SU-DHL-6 (cell line): ENCODE measurements at regions not wholly inside any gene's neighbourhood (a gene's known extent, or its start where the extent isn't known, plus 50 kb on each side); places are given as distances from the start of the nearest gene placed in this dataset.

Experiments
- EZH2phosphoT487 ChIP-seq: fragments of 200-600 bp; sonication (generic), shearing (Covaris generic); conservative IDR thresholded peaks from 2 replicates; pipeline ENCODE4 v1.6.1; 2018; ENCODE audit warnings: mild to moderate bottlenecking, antibody characterized with exemption, low read length, moderate library complexity, mixed read lengths
- TF ChIP-seq, protein P1 (sequence below): fragments of 200-600 bp; sonication (generic); IDR thresholded peaks from one replicate; pipeline ENCODE4 v1.5.1; 2017; ENCODE audit warnings: antibody characterized with exemption, mild to moderate bottlenecking, low read length, moderate library complexity; ENCODE audit not compliant: insufficient read depth, poor library complexity, severe bottlenecking

DNA sequence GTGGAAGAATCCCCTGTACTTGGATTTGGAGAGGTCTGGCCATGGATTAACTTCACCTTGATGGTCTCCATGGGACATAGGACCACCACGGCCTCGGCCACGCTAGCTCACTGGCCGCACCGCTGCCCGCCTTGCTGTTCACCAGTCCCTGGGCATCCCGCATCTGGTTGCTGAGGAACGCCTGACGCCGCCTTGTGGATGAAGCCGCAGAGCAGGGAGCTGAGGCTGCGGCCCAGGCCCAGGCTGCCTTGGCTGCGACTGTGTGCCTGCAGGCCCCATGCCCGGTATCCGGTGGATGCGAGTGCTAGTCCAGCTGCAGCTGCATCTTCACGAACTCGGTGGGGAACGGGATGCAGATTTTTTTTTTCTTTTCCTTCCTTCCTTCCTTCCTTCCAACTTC lies 1407.1 kb downstream of the UQCRFS1 start:
- TF ChIP-seq, protein P1, sequence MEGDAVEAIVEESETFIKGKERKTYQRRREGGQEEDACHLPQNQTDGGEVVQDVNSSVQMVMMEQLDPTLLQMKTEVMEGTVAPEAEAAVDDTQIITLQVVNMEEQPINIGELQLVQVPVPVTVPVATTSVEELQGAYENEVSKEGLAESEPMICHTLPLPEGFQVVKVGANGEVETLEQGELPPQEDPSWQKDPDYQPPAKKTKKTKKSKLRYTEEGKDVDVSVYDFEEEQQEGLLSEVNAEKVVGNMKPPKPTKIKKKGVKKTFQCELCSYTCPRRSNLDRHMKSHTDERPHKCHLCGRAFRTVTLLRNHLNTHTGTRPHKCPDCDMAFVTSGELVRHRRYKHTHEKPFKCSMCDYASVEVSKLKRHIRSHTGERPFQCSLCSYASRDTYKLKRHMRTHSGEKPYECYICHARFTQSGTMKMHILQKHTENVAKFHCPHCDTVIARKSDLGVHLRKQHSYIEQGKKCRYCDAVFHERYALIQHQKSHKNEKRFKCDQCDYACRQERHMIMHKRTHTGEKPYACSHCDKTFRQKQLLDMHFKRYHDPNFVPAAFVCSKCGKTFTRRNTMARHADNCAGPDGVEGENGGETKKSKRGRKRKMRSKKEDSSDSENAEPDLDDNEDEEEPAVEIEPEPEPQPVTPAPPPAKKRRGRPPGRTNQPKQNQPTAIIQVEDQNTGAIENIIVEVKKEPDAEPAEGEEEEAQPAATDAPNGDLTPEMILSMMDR: no peak
- TF ChIP-seq EZH2phosphoT487: no peak
